H1 (cell line): ENCODE measurements at regions not wholly inside any gene's neighbourhood (a gene's known extent, or its start where the extent isn't known, plus 50 kb on each side); places are given as distances from the start of the nearest gene placed in this dataset.
"Not testable (repeated sequence)": the region's sequence is repeated elsewhere in the genome, so short reads cannot be mapped to it uniquely, and the experiment has no call there.

Source experiments
- CTCF ChIA-PET: fragments of 300-600 bp; sonication (Branson Sonifier 250); formaldehyde crosslinking; loops from one replicate; lab custom pipeline; 2021; ENCODE audit not compliant: partially characterized antibody; lab: Charles Lee
- POLR2A ChIA-PET: fragments of 300-600 bp; sonication (Branson Sonifier 250); formaldehyde crosslinking; loops from one replicate; lab custom pipeline; 2021; ENCODE audit warnings: inconsistent platforms; ENCODE audit not compliant: partially characterized antibody; lab: Charles Lee
- DNase-seq, 2 experiments: peaks; one replicate each; pipeline versions ENCODE4 v3.0.0 to v3.0.0-alpha.2; 2010 to 2022; ENCODE audit warnings: low spot score in 2 of 2, low read depth in 1 of 2, mixed read lengths in 1 of 2
- FAIRE-seq: peaks from 2 replicates; lab custom pipeline; 2011; peaks lifted over from hg19 to GRCh38; lab: Jason Lieb, UNC
- H2AFZ ChIP-seq: 2 replicates; pipeline ENCODE4 v1.8.1; 2012; ENCODE audit warnings: low read length, inconsistent platforms
- H2AK5ac ChIP-seq: 2 replicates; pipeline ENCODE4 v1.6.1; 2013; ENCODE audit warnings: low read depth, low read length
- H2BK120ac ChIP-seq: replicated peaks from 2 replicates; pipeline ENCODE3; 2013; ENCODE audit warnings: low read depth, low read length, inconsistent platforms
- H2BK12ac ChIP-seq: 2 replicates; pipeline ENCODE4 v1.6.1; 2013; ENCODE audit warnings: low read depth, low read length
- H2BK15ac ChIP-seq: 2 replicates; pipeline ENCODE4 v1.6.1; 2013; ENCODE audit warnings: low read length
- H2BK20ac ChIP-seq: 2 replicates; pipeline ENCODE4 v1.6.1; 2013; ENCODE audit warnings: low read length
- H2BK5ac ChIP-seq: 2 replicates; pipeline ENCODE4 v1.6.1; 2013; ENCODE audit warnings: low read depth, low read length
- H3K14ac ChIP-seq: 2 replicates; pipeline ENCODE4 v1.6.1; 2013; ENCODE audit warnings: inconsistent platforms; ENCODE audit not compliant: insufficient read length
- H3K18ac ChIP-seq: 2 replicates; pipeline ENCODE4 v1.6.1; 2013; ENCODE audit warnings: low read length; ENCODE audit errors: extremely low read depth
- H3K23ac ChIP-seq: 2 replicates; pipeline ENCODE4 v1.6.1; 2013; ENCODE audit warnings: inconsistent platforms; ENCODE audit not compliant: insufficient read length
- H3K23me2 ChIP-seq: 2 replicates; pipeline ENCODE4 v1.6.1; 2013; ENCODE audit warnings: low read depth, low read length
- H3K27ac ChIP-seq: 2 replicates; pipeline ENCODE4 v1.6.1; 2011; ENCODE audit warnings: low read depth, low read length, inconsistent platforms
- H3K27me3 ChIP-seq, 4 experiments: replicated peaks in 1 of 4; 1 replicate in 1 of 4; 2 replicates in 3 of 4; pipeline versions ENCODE4 v1.6.1 to v1.8.1; 2011 to 2013; ENCODE audit warnings: low read length in 3 of 4, mild to moderate bottlenecking in 3 of 4, inconsistent platforms in 2 of 4, mixed read lengths in 2 of 4, moderate library complexity in 1 of 4; ENCODE audit not compliant: control insufficient read depth in 3 of 4, insufficient read depth in 3 of 4; ENCODE audit errors: extremely low read depth in 1 of 4
- H3K36me3 ChIP-seq, 4 experiments: 2 replicates each; pipeline versions ENCODE4 v1.6.1 to v1.8.1; 2011 to 2013; ENCODE audit warnings: mild to moderate bottlenecking in 4 of 4, low read length in 3 of 4, moderate library complexity in 2 of 4, control low read depth in 1 of 4, inconsistent platforms in 1 of 4; ENCODE audit not compliant: insufficient read depth in 4 of 4, control insufficient read depth in 2 of 4
- H3K4ac ChIP-seq: replicated peaks from 2 replicates; pipeline ENCODE3; 2013; ENCODE audit warnings: low read length, low read depth, mixed read lengths, inconsistent platforms; ENCODE audit not compliant: insufficient read length
- H3K4me1 ChIP-seq, 4 experiments: replicated peaks in 1 of 4; 1 replicate in 1 of 4; 2 replicates in 3 of 4; pipeline versions ENCODE4 v1.6.1 to v1.8.1; 2011 to 2013; ENCODE audit warnings: low read length in 3 of 4, inconsistent platforms in 2 of 4, mixed read lengths in 1 of 4; ENCODE audit not compliant: insufficient read depth in 4 of 4, control insufficient read depth in 3 of 4
- H3K4me2 ChIP-seq, 2 experiments: 2 replicates each; pipeline versions ENCODE4 v1.6.1 to v1.8.1; 2011 to 2013; ENCODE audit warnings: low read depth in 2 of 2, low read length in 2 of 2, control low read depth in 1 of 2, inconsistent platforms in 1 of 2, mild to moderate bottlenecking in 1 of 2; ENCODE audit not compliant: insufficient read depth in 1 of 2
- H3K4me3 ChIP-seq, 4 experiments: fragments of 200-600, 300-600 bp in 1 of 4; sonication (generic), shearing (Covaris generic), sonication (Bioruptor Twin) in 1 of 4; 2 replicates each; pipeline versions ENCODE4 v1.5.1 to v1.8.1; 2011 to 2016; ENCODE audit warnings: low read length in 4 of 4, low read depth in 3 of 4, control low read depth in 2 of 4, inconsistent platforms in 2 of 4, mild to moderate bottlenecking in 2 of 4, mixed read lengths in 1 of 4, moderate library complexity in 1 of 4; ENCODE audit not compliant: insufficient read depth in 2 of 4; ENCODE audit errors: extremely low read depth in 1 of 4
- H3K56ac ChIP-seq: replicated peaks from 2 replicates; pipeline ENCODE3; 2013; ENCODE audit warnings: low read depth, mild to moderate bottlenecking, mixed read lengths, low read length, inconsistent platforms; ENCODE audit not compliant: insufficient read length
- H3K79me1 ChIP-seq: 2 replicates; pipeline ENCODE4 v1.6.1; 2013; ENCODE audit warnings: low read depth, low read length, control low read depth
- H3K79me2 ChIP-seq, 2 experiments: 2 replicates each; pipeline versions ENCODE4 v1.6.1 to v1.8.1; 2012 to 2013; ENCODE audit warnings: low read length in 2 of 2, mild to moderate bottlenecking in 2 of 2, inconsistent platforms in 1 of 2; ENCODE audit not compliant: insufficient read depth in 2 of 2, control insufficient read depth in 1 of 2
- H3K9ac ChIP-seq, 4 experiments: replicated peaks in 1 of 4; 1 replicate in 1 of 4; 2 replicates in 3 of 4; pipeline versions ENCODE4 v1.6.1 to v1.8.1; 2011 to 2013; ENCODE audit warnings: low read depth in 3 of 4, low read length in 3 of 4, control low read depth in 2 of 4, mild to moderate bottlenecking in 2 of 4, moderate library complexity in 2 of 4, inconsistent platforms in 1 of 4; ENCODE audit errors: extremely low read depth in 1 of 4
- H3K9me3 ChIP-seq, 2 experiments: 2 replicates each; pipeline versions ENCODE4 v1.6.1 to v1.8.1; 2012 to 2013; ENCODE audit warnings: mild to moderate bottlenecking in 2 of 2, moderate library complexity in 2 of 2, control low read depth in 1 of 2, inconsistent platforms in 1 of 2, low read depth in 1 of 2, low read length in 1 of 2, mixed read lengths in 1 of 2; ENCODE audit not compliant: insufficient read depth in 2 of 2
- H4K20me1 ChIP-seq, 2 experiments: replicated peaks in 1 of 2; 2 replicates each; pipeline versions ENCODE3 to v1.8.1; 2011 to 2013; ENCODE audit warnings: inconsistent platforms in 2 of 2, low read length in 2 of 2, mild to moderate bottlenecking in 1 of 2; ENCODE audit not compliant: insufficient read depth in 2 of 2, control insufficient read depth in 1 of 2
- H4K5ac ChIP-seq: 2 replicates; pipeline ENCODE4 v1.6.1; 2013; ENCODE audit warnings: low read length, low read depth, mixed read lengths, inconsistent platforms; ENCODE audit not compliant: insufficient read length
- H4K8ac ChIP-seq: 2 replicates; pipeline ENCODE4 v1.8.0; 2013; ENCODE audit warnings: mild to moderate bottlenecking, moderate library complexity, low read length, inconsistent platforms; ENCODE audit not compliant: insufficient read depth; ENCODE audit errors: extremely low read depth
- H4K91ac ChIP-seq: replicated peaks from 2 replicates; pipeline ENCODE3; 2013; ENCODE audit warnings: low read length, mixed read lengths, inconsistent platforms; ENCODE audit not compliant: insufficient read length
- WGBS, 2 experiments: shearing (Covaris generic) in 1 of 2; methylation state at CpG; one replicate each; pipeline versions ENCODE4 v1.1.6 to v1.1.7; 2013 to 2015; ENCODE audit warnings: low lambda C conversion rate in 2 of 2, mixed read lengths in 2 of 2, inconsistent platforms in 1 of 2, low coverage in 1 of 2, missing lambda C conversion rate in 1 of 2; ENCODE audit not compliant: insufficient replicate concordance in 2 of 2, insufficient coverage in 1 of 2, insufficient read length in 1 of 2; ENCODE audit errors: extremely low coverage in 1 of 2, missing lambda C conversion rate in 1 of 2; 5-methylcytosine and 5-hydroxymethylcytosine counted together

DNA sequence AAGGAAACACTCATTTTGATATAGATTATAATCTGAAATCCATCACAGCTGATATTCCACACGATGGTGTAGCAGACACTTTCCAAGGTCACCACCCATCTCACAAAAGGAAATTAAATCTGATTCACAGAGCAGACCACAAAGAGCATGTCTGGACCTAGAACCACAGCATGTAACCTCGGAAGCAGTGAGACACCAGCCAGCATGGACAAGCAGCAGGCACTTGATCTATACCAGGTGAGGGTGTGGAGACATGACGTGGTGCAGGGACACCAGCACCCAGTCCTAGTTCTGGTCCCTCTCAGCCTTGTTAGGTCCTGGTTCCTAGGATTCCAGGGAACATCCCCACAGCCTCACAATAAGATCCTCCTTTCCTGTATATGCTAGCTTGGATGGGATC is 81.9 kb upstream of the FBXO28 start:
- H3K4ac ChIP-seq, POLR2A ChIA-PET, H4K91ac ChIP-seq, H2AK5ac ChIP-seq, CTCF ChIA-PET, H2BK12ac ChIP-seq, H3K9ac ChIP-seq, H2BK5ac ChIP-seq, H2AFZ ChIP-seq, H2BK15ac ChIP-seq, H3K4me2 ChIP-seq, H3K9me3 ChIP-seq, H3K18ac ChIP-seq, H4K8ac ChIP-seq, H2BK120ac ChIP-seq, FAIRE-seq, H3K27ac ChIP-seq, H3K23ac ChIP-seq, H2BK20ac ChIP-seq, H3K4me1 ChIP-seq, H3K36me3 ChIP-seq, H3K14ac ChIP-seq, H3K4me3 ChIP-seq, H3K27me3 ChIP-seq, H3K79me1 ChIP-seq, DNase-seq, H4K20me1 ChIP-seq, H3K23me2 ChIP-seq, H3K79me2 ChIP-seq, H3K56ac ChIP-seq, H4K5ac ChIP-seq: not testable (repeated sequence)
- WGBS, 2 experiments = 94% methylated on average over 2 of the region's 3 CpGs; no CpG with 5 or more reads in 1 of the 2 experiments

DNA sequence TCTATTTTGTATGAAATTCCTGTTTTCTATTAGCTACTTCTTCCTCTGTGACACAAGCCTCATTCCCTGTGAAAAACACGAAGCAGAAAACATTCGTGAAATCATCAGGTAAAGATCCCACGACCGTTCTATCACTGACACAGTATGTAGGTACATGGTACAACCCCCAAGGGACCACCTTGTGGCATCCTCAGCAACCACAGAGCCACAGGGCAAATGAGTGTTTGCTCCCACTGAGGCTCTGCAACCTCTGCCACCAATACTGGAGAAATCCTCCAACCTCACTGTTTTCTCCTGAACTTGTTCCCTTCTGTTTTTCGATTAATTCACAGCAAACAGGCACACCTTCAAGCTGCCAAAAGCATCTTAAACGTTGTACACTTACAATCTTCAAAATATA is 83.7 kb upstream of the FBXO28 start:
- H3K79me2 ChIP-seq, FAIRE-seq, H2BK120ac ChIP-seq, CTCF ChIA-PET, H3K4me2 ChIP-seq, H4K20me1 ChIP-seq, H3K4ac ChIP-seq, POLR2A ChIA-PET, H2BK12ac ChIP-seq, H3K27me3 ChIP-seq, H3K9me3 ChIP-seq, H3K18ac ChIP-seq, H4K5ac ChIP-seq, H3K27ac ChIP-seq, H3K23ac ChIP-seq, H3K23me2 ChIP-seq, H2BK15ac ChIP-seq, H4K91ac ChIP-seq, H2BK5ac ChIP-seq, H3K79me1 ChIP-seq, H3K9ac ChIP-seq, H2AK5ac ChIP-seq, H3K36me3 ChIP-seq, H4K8ac ChIP-seq, H2AFZ ChIP-seq, H3K56ac ChIP-seq, H3K14ac ChIP-seq, H3K4me1 ChIP-seq, H3K4me3 ChIP-seq, DNase-seq, H2BK20ac ChIP-seq: not testable (repeated sequence)
- WGBS, 2 experiments = 76% methylated on average over 6 of the region's 6 CpGs; no CpG with 5 or more reads in 1 of the 2 experiments
